ENCODE measurements at regions not wholly inside any gene's neighbourhood (a gene's known extent, or its start where the extent isn't known, plus 50 kb on each side); places are given as distances from the start of the nearest gene placed in this dataset.

DNA sequence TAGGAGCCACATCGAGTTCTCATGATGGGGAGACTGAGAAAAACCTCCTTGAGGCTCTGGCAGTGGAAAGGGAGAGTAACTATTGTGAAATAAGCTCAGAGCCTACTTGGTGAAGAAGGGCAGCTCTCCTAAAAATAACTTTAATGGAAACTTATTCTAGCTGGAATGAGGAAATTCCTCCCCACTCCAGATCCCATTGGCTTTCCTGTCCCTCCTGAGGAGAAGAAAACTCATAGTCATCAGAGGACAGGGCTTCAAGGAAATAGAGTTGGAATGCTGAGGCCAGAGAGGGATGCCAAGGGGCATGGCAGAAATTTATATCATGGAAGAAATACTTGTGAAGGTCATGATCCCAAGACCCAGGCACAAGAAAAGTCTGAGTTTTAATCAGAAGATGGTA, 70.7 kb upstream of the TAPT1 start:
- 84% methylated on average over 1 of the region's 1 CpG for WGBS
- H3K36me3 ChIP-seq = no peaks in the 10 kb centered on the region
- H3K4me3 ChIP-seq = no peak overlapping the region

DNA sequence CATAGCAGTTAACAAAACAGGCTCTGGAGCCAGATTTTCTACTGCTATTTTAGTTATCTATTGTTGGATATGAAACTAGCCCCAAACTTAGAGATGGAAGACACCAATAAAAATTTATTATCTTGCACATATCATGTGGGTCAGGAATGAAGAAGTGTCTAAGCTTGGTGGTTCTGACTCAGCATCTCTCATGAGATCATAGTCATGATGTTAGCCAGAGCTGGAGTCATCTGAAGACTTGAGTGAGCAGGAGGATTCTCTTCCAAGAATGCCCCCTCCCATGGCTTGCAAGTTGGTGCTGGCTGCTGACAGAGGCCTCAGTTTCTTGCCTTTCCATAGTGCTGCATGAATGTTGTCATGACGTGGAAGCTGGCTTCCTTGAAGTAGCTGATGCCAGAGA, 68.2 kb upstream of the TAPT1 start:
- Histone ChIP-seq H3K36me3 (no peaks in the 10 kb centered on the region), H3K4me3 (no peak overlapping the region), H3K27ac (no peak overlapping the region), H3K9me3 (no peaks in the 10 kb centered on the region), H3K27me3 (replicated peaks; ENCODE audit: insufficient read depth) (no peaks in the 10 kb centered on the region), H3K4me1 (replicated peaks) (no peaks in the 10 kb centered on the region)
- intact Hi-C loops (cut with DNase I) = loop anchor here (5.0 to 10.0 kb wide), 2 partner anchors 1028 to 1170 kb away; no protein-coding TSS in a partner anchor
- 81% methylated on average over 1 of the region's 1 CpG for WGBS
- DNase-seq (ENCODE audit: low spot score) = no peak
- TF ChIP-seq, protein P1, sequence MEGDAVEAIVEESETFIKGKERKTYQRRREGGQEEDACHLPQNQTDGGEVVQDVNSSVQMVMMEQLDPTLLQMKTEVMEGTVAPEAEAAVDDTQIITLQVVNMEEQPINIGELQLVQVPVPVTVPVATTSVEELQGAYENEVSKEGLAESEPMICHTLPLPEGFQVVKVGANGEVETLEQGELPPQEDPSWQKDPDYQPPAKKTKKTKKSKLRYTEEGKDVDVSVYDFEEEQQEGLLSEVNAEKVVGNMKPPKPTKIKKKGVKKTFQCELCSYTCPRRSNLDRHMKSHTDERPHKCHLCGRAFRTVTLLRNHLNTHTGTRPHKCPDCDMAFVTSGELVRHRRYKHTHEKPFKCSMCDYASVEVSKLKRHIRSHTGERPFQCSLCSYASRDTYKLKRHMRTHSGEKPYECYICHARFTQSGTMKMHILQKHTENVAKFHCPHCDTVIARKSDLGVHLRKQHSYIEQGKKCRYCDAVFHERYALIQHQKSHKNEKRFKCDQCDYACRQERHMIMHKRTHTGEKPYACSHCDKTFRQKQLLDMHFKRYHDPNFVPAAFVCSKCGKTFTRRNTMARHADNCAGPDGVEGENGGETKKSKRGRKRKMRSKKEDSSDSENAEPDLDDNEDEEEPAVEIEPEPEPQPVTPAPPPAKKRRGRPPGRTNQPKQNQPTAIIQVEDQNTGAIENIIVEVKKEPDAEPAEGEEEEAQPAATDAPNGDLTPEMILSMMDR (IDR thresholded peaks at IDR 0.05) = no peak
- TF ChIP-seq POLR2AphosphoS5 (IDR thresholded peaks at IDR 0.05) (no peak), POLR2A (IDR thresholded peaks at IDR 0.05) (no peak)

More for the DNA sequence above, 70.7 kb upstream of the TAPT1 start:
- H3K27ac ChIP-seq = no peak overlapping the region
- no peaks in the 10 kb centered on the region for H3K27me3 ChIP-seq (replicated peaks; ENCODE audit: insufficient read depth)
- DNase-seq (ENCODE audit: low spot score) = no peak
- no peaks in the 10 kb centered on the region for H3K9me3 ChIP-seq
- intact Hi-C loops (cut with DNase I) = loop anchor here (10.0 kb wide), 1 partner anchor 1168 kb away; no protein-coding TSS in a partner anchor
- H3K4me1 ChIP-seq (replicated peaks) = no peaks in the 10 kb centered on the region
- TF ChIP-seq, protein P1 (IDR thresholded peaks at IDR 0.05) = no peak
- no peak for TF ChIP-seq POLR2AphosphoS5 (IDR thresholded peaks at IDR 0.05)
- TF ChIP-seq POLR2A (IDR thresholded peaks at IDR 0.05) = no peak

DNA sequence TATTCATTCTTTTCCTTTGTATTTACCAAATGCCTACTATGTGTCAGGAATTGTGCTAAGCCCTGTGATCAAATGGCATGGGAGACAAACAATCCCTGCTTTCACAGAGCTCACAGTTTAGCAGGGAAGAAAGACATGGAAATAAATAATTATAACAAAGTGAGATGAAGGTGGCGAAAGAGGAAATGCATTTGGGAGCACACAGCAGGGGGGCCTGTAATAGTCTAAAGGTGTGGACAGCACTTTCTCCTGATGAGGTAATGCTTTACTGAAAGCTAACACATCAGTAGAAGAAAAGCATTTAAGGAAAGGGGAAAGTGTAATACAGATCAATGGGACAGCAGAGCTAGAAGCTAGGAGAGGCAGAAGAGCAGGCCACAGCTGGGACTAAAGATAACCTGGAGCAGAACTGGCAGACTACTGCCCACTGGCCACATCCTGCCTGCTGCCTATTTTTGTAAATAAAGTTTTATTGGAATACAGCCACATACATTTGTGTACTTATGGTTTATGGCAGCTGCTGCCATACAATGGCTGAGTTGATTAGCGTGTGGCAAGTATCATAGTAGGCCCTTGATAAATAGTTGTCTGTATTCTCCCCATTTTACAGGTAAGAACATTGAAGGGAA, 67.1 kb upstream of the TAPT1 start:
- Histone ChIP-seq H3K27me3 (replicated peaks; ENCODE audit: insufficient read depth) (no peaks in the 10 kb centered on the region), H3K27ac (no peak overlapping the region), H3K4me3 (no peak overlapping the region), H3K36me3 (no peaks in the 10 kb centered on the region), H3K9me3 (no peaks in the 10 kb centered on the region), H3K4me1 (replicated peaks) (no peaks in the 10 kb centered on the region)
- TF ChIP-seq POLR2A (IDR thresholded peaks at IDR 0.05) = no peak
- intact Hi-C loops (cut with DNase I) = loop anchor here (5.0 to 10.0 kb wide), 2 partner anchors 1029 to 1171 kb away; no protein-coding TSS in a partner anchor
- WGBS = 87% methylated on average over 2 of the region's 2 CpGs
- no peak for DNase-seq (ENCODE audit: low spot score)

DNA sequence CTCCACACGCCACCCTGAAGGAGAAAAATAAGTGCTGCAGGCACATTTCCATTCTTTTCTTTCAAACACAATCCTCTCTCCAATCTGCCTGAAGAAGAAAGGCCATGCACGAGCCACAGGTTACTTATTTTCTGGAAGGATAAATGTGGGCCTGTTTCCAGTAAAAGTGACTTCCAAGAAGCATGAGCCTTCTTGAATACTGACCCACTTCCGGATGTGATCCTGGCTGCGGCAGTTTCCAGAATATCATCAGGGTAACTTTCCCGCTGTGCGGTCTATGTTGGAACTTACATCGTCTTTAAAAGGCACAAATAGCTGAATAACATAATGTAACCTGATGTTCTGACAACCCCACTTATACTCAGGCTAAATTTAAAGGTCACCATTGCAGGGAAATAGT, 66.3 kb upstream of the TAPT1 start:
- WGBS = 81% methylated on average over 7 of the region's 7 CpGs
- TF ChIP-seq, protein P1 (IDR thresholded peaks at IDR 0.05) = no peak
- TF ChIP-seq POLR2AphosphoS5 (IDR thresholded peaks at IDR 0.05) = no peak
- TF ChIP-seq POLR2A (IDR thresholded peaks at IDR 0.05) = no peak
- no peak overlapping the region for H3K27ac ChIP-seq
- no peaks in the 10 kb centered on the region for H3K36me3 ChIP-seq
- H3K27me3 ChIP-seq (replicated peaks; ENCODE audit: insufficient read depth) = no peaks in the 10 kb centered on the region
- no peaks in the 10 kb centered on the region for H3K9me3 ChIP-seq
- intact Hi-C loops (cut with DNase I) = loop anchor here (5.0 to 10.0 kb wide), 2 partner anchors 1030 to 1172 kb away; no protein-coding TSS in a partner anchor
- no peak overlapping the region for H3K4me3 ChIP-seq
- H3K4me1 ChIP-seq (replicated peaks) = no peaks in the 10 kb centered on the region
- no peak for DNase-seq (ENCODE audit: low spot score)

DNA sequence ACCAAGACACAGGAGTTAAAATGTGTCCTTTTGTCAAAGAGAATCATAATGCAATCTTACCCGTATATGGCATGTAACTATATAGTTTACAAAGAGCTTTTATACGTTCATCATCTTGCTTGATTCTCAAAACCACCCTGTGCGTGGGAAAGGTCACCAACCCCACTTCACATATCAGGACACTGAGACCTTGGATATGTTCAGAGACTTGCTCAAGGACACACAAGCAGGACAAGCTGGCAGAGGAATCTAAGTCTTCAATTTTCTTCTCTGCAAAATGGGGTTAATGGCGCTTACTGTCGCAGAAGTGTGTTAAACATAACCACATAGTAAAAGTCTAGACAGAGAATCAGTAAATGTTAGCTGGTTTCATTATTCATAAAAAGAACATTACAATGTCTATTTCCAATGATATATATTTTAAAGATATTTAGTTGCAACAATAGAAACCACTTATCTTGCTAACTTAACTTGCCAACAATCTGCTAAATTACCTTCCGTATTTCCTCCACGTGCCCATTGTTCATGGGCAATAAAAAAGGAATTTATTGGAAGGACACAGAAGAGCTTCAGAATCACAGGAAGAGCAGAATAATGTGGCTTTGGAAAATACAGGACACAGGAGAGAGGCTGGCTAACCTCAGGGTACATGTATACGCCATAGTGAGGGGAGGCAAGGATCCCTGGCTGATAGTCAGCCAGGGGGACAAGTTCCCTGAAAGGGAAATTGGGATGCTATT, 64.6 kb upstream of the TAPT1 start:
- WGBS = 29% methylated on average over 8 of the region's 8 CpGs
- Histone ChIP-seq H3K4me3 (no peak overlapping the region), H3K36me3 (no peaks in the 10 kb centered on the region), H3K27me3 (replicated peaks; ENCODE audit: insufficient read depth) (no peaks in the 10 kb centered on the region), H3K9me3 (no peaks in the 10 kb centered on the region), H3K4me1 (replicated peaks) (no peaks in the 10 kb centered on the region), H3K27ac (no peak overlapping the region)
- intact Hi-C loops (cut with DNase I) = loop anchor here (5.0 to 10.0 kb wide), 2 partner anchors 1031 to 1174 kb away; no protein-coding TSS in a partner anchor
- TF ChIP-seq POLR2AphosphoS5 (IDR thresholded peaks at IDR 0.05) (no peak), POLR2A (IDR thresholded peaks at IDR 0.05) (no peak)
- TF ChIP-seq, protein P1 (IDR thresholded peaks at IDR 0.05) = no peak
- no peak for DNase-seq (ENCODE audit: low spot score)
